ENCODE measurements at regions not wholly inside any gene's neighbourhood (a gene's known extent, or its start where the extent isn't known, plus 50 kb on each side); places are given as distances from the start of the nearest gene placed in this dataset.

DNA sequence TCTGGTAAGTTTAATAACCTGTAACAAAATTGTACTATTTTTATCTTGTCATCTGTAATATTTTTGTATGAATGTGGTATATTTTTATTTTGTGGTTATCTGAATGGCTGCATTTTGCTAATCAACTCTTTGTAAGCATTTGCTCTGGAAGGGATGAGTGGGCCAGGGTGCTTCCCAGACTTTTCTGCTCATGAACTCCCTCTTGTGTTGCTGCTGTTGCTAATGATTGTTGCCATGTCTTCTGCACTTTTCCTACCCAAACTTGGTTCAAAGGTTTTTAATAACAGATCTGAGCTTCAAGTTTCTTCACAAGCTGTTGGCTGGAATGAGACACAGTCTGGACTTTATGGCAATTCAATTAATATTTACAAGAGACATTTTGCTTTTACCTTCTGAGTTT is 1005.7 kb downstream of the HACE1 start:
- TF ChIP-seq CTCF (IDR thresholded peaks at IDR 0.05; ENCODE audit: low read depth, low read length) (no peak), EZH2phosphoT487 (IDR thresholded peaks at IDR 0.05; ENCODE audit: low read depth) (no peak)
